ENCODE measurements at regions not wholly inside any gene's neighbourhood (a gene's known extent, or its start where the extent isn't known, plus 50 kb on each side); places are given as distances from the start of the nearest gene placed in this dataset.

- DNase-seq (ENCODE audit: low read depth) = no peak
Observed at GRCh38 chr10:128530301-128530700, 404.1 kb upstream of the MKI67 start.

GRCh38 chr10:128530946-128531345 is 404.7 kb upstream of the MKI67 start:
- no peak for DNase-seq (ENCODE audit: low read depth)

GRCh38 chr10:128534686-128535085 is 408.5 kb upstream of the MKI67 start:
- DNase-seq (ENCODE audit: low read depth) = no peak

- no peak for DNase-seq (ENCODE audit: low read depth)
Observed at GRCh38 chr10:128536259-128536658, 410.0 kb upstream of the MKI67 start.

GRCh38 chr10:128537834-128538330 is 411.7 kb upstream of the MKI67 start:
- DNase-seq (ENCODE audit: low read depth) = no peak

GRCh38 chr10:128538671-128539070 is 412.4 kb upstream of the MKI67 start:
- no peak for DNase-seq (ENCODE audit: low read depth)

- DNase-seq (ENCODE audit: low read depth) = no peak
Observed at GRCh38 chr10:128539510-128540127, 413.4 kb upstream of the MKI67 start.

- DNase-seq (ENCODE audit: low read depth) = no peak
Observed at GRCh38 chr10:128540128-128540762, 414.0 kb upstream of the MKI67 start.

GRCh38 chr10:128540781-128541761 is 414.8 kb upstream of the MKI67 start:
- no peak for DNase-seq (ENCODE audit: low read depth)

GRCh38 chr10:128541926-128542475 is 415.8 kb upstream of the MKI67 start:
- DNase-seq (ENCODE audit: low read depth) = no peak

- DNase-seq (ENCODE audit: low read depth) = no peak
Observed at GRCh38 chr10:128542659-128543058, 416.4 kb upstream of the MKI67 start.

GRCh38 chr10:128543151-128543550 is 416.9 kb upstream of the MKI67 start:
- no peak for DNase-seq (ENCODE audit: low read depth)

GRCh38 chr10:128545216-128545615 is 419.0 kb upstream of the MKI67 start:
- no peak for DNase-seq (ENCODE audit: low read depth)

- no peak for DNase-seq (ENCODE audit: low read depth)
Observed at GRCh38 chr10:128546651-128547165, 420.5 kb upstream of the MKI67 start.

- no peak for DNase-seq (ENCODE audit: low read depth)
Observed at GRCh38 chr10:128549101-128549608, 422.9 kb upstream of the MKI67 start.

GRCh38 chr10:128550045-128550444 is 423.8 kb upstream of the MKI67 start:
- DNase-seq (ENCODE audit: low read depth) = no peak

- DNase-seq (ENCODE audit: low read depth) = no peak
Observed at GRCh38 chr10:128551475-128551874, 425.3 kb upstream of the MKI67 start.

- no peak for DNase-seq (ENCODE audit: low read depth)
Observed at GRCh38 chr10:128553755-128554154, 427.5 kb upstream of the MKI67 start.

- DNase-seq (ENCODE audit: low read depth) = no peak
Observed at GRCh38 chr10:128556182-128557110, 430.2 kb upstream of the MKI67 start.

- DNase-seq (ENCODE audit: low read depth) = no peak
Observed at GRCh38 chr10:128557149-128557710, 431.0 kb upstream of the MKI67 start.

Measured in stimulated activated CD8-positive, alpha-beta memory T cell treated with anti-CD3 and anti-CD28 coated beads, Interleukin-15, amount 100 ng/mL, for 24 hours (primary cell).